Peyer's patch (tissue), 4 donors: ENCODE measurements at regions not wholly inside any gene's neighbourhood (a gene's known extent, or its start where the extent isn't known, plus 50 kb on each side); places are given as distances from the start of the nearest gene placed in this dataset.
"Not testable (repeated sequence)": the region's sequence is repeated elsewhere in the genome, so short reads cannot be mapped to it uniquely, and the experiment has no call there.

ENCODE experiments used
- POLR2A ChIP-seq, 2 donors: fragments of 450-650 bp; IDR thresholded peaks; one replicate each; pipeline ENCODE4 v1.5.1; 2017; ENCODE audit warnings: antibody characterized with exemption in 2 of 2, mild to moderate bottlenecking in 2 of 2, moderate library complexity in 2 of 2
- TF ChIP-seq, protein P1 (sequence below), 6 experiments: fragments of 450-650 bp in 4 of 6; fragments of 200-600 bp in 2 of 6; sonication (generic) in 1 of 6; IDR thresholded peaks; one replicate each; pipeline ENCODE4 v1.5.1; 2017 to 2019; ENCODE audit warnings: antibody characterized with exemption in 6 of 6, mild to moderate bottlenecking in 3 of 6, moderate library complexity in 1 of 6

DNA sequence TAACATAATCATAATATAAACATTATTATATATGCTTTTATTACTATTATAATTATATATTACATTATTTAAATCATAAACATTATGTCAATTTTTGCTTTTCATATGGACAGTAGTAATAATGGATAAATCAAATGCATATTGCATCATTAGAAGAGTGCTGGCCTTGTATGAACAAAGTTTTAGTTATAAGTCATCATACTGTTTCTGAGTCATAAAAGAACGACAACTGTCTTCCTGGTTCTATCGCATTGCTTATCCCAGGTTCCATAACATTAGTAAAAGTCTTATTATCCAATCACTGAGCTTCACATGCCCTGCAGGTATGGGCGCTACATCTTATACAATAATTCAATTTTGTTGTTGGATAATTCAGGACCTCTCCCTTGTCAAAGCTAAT, 225.8 kb downstream of the SPATA31A1 start:
- TF ChIP-seq, protein P1, sequence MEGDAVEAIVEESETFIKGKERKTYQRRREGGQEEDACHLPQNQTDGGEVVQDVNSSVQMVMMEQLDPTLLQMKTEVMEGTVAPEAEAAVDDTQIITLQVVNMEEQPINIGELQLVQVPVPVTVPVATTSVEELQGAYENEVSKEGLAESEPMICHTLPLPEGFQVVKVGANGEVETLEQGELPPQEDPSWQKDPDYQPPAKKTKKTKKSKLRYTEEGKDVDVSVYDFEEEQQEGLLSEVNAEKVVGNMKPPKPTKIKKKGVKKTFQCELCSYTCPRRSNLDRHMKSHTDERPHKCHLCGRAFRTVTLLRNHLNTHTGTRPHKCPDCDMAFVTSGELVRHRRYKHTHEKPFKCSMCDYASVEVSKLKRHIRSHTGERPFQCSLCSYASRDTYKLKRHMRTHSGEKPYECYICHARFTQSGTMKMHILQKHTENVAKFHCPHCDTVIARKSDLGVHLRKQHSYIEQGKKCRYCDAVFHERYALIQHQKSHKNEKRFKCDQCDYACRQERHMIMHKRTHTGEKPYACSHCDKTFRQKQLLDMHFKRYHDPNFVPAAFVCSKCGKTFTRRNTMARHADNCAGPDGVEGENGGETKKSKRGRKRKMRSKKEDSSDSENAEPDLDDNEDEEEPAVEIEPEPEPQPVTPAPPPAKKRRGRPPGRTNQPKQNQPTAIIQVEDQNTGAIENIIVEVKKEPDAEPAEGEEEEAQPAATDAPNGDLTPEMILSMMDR (IDR thresholded peaks at IDR 0.05): not testable (repeated sequence)
- not testable (repeated sequence) for TF ChIP-seq POLR2A (IDR thresholded peaks at IDR 0.05)
